ENCODE measurements at regions not wholly inside any gene's neighbourhood (a gene's known extent, or its start where the extent isn't known, plus 50 kb on each side); places are given as distances from the start of the nearest gene placed in this dataset.

DNA sequence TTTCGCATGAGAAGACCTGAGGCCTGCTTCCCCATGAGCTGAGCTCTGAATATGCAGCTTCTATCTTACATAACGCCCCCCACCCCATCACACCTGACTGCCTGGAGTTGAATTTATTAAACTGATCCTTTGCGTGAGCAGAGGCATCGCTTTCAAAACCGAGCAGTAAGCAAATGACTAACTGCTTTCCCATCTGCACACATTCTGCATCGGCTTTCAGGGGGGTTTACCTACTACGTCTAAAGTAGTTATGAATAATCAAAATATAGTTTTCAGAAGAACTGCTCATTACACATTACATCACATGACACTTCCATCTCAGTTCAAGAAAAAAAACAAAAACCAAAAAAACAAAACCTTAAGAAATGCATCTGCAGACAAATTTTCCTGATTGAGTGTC is 54.7 kb upstream of the EGR2 start:
- no peak for DNase-seq (ENCODE audit: low spot score)

DNA sequence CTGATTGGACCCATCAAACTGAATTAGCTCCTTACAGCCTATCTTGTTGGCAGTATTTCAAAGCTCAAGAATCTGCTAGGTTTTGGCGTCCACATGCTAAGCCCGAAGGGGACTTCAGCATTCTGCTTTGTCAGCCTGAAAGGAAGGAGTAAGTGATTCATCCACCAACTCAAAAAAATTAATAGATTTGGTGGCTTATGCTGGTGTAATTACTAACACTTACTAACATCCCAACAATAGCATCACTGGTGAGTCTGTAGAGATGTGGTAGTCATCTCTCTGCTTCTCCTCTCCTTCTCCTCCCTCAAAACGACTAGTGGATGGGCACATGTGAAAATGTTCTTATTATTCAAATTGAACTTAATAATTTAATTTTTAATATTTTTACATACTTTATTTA is 53.8 kb upstream of the EGR2 start:
- DNase-seq (ENCODE audit: low spot score): no peak

DNA sequence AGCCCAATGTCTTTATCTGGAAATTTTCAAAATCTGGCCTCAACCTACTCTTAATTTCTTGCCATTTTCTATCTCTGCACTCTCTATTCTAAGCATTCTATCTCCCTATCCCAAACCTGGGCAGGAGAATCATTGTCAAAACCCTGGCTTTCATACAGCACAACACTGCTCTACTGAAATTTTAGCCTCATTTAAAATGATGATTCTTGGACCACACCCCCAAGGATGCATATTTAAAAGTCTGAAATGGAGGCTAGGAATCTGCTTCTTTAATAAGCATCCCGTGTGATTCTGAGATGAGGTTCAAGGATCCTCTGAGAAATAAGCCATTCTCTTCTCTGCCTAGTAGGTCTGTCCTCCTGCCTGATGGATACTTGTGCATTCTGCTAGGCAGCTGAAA is 50.8 kb upstream of the EGR2 start:
- no peak for DNase-seq (ENCODE audit: low spot score)

DNA sequence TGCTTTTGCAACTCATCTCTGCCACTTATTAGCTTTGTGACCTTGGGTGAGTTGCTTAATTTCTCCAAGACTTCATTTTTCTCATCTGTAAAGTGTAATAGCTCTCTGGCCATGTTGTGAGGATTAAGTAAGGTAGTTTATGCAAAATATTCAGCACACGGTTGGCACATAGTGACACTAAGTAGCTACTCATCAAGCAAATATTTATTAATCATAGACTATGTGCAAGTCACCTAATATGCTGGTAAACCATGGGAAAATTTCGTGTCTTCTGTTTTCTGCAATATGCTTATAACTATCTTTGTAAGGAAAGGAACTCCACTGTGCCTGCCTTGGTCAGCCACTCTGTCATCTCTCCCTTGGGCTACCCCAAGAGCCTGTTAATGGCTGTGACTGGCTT is 50.3 kb upstream of the EGR2 start:
- DNase-seq (ENCODE audit: low spot score): no peak
